ENCODE measurements at regions not wholly inside any gene's neighbourhood (a gene's known extent, or its start where the extent isn't known, plus 50 kb on each side); places are given as distances from the start of the nearest gene placed in this dataset.

- DNase-seq (ENCODE audit: low read depth, low spot score) (no peak), FAIRE-seq (no peak)
- dilution Hi-C loops (cut with MboI; ENCODE audit: extremely low pct_ligation_motif_present, low sequenced_read_pairs) (no loop called here), intact Hi-C loops (cut with micrococcal nuclease) (no loop called here)
- Histone ChIP-seq H2AFZ (ENCODE audit: low read depth, low read length) (no peak overlapping the region), H3K36me3 (ENCODE audit: control insufficient read depth in 2 of 2, extremely low read depth in 1 of 2, insufficient read depth in 2 of 2, low read length in 2 of 2) (no peaks in the 10 kb centered on the region), H4K20me1 (replicated peaks; ENCODE audit: control insufficient read depth, extremely low read depth, insufficient read depth, low read length) (no peaks in the 10 kb centered on the region), H3K27ac (ENCODE audit: insufficient read depth, low read depth, low read length) (no peak overlapping the region), H3K9me1 (replicated peaks; ENCODE audit: control insufficient read depth, extremely low read depth, insufficient read depth, low read length) (no peaks in the 10 kb centered on the region), H3K9ac (replicated peaks; ENCODE audit: extremely low read depth, insufficient read depth, low read length) (no peak overlapping the region), H3K4me3 (replicated peaks in 1 of 3; ENCODE audit: insufficient read depth in 1 of 3, low read depth in 1 of 3, low read length in 3 of 3) (no peak overlapping the region), H3K4me2 (ENCODE audit: insufficient read depth, low read length) (no peak overlapping the region), H3K9me3 (replicated peaks; ENCODE audit: control insufficient read depth, insufficient read depth, low read length) (peaks cover 7% of the 10 kb centered on the region), H3K4me1 (ENCODE audit: control insufficient read depth, extremely low read depth, insufficient read depth, low read length) (no peaks in the 10 kb centered on the region), H3K27me3 (ENCODE audit: control insufficient read depth in 2 of 2, insufficient read depth in 2 of 2, low read length in 2 of 2) (no peaks in the 10 kb centered on the region), H3K79me2 (ENCODE audit: control insufficient read depth, insufficient read depth, low read length) (no peaks in the 10 kb centered on the region)
- ChIA-PET CTCF (no interaction called here), POLR2A (no interaction called here)
- no TSS peak for BruUV-seq (replicated peaks)
- TF ChIP-seq POLR2A (IDR thresholded peaks at IDR 0.05; ENCODE audit: low read depth, low read length): no peak
- TF ChIP-seq EZH2 (IDR thresholded peaks at IDR 0.05; ENCODE audit: borderline replicate concordance, low read depth, low read length, severe bottlenecking): no peak
- TF ChIP-seq CTCF (IDR thresholded peaks at IDR 0.05; ENCODE audit: extremely low read depth in 1 of 2, insufficient read depth in 1 of 2, low read depth in 1 of 2, low read length in 2 of 2): no peak
- no peak for TF ChIP-seq FOS (IDR thresholded peaks at IDR 0.05; ENCODE audit: borderline replicate concordance, insufficient read depth, low read length)
- TF ChIP-seq MAX (IDR thresholded peaks at IDR 0.05; ENCODE audit: insufficient read depth, insufficient read length): no peak
Measured at GRCh38 chr16:5678371-5678770, 580.8 kb upstream of the EEF2KMT start.

GRCh38 chr16:5671421-5671820, 573.8 kb upstream of the EEF2KMT start:
- no peaks in the 10 kb centered on the region for H3K9me1 ChIP-seq (replicated peaks; ENCODE audit: control insufficient read depth, extremely low read depth, insufficient read depth, low read length)
- dilution Hi-C loops (cut with MboI; ENCODE audit: extremely low pct_ligation_motif_present, low sequenced_read_pairs): no loop called here
- CTCF ChIA-PET: no interaction called here
- peaks cover 5% of the 10 kb centered on the region for H3K9me3 ChIP-seq (replicated peaks; ENCODE audit: control insufficient read depth, insufficient read depth, low read length)
- no peaks in the 10 kb centered on the region for H3K4me1 ChIP-seq (ENCODE audit: control insufficient read depth, extremely low read depth, insufficient read depth, low read length)
- no peak for FAIRE-seq
- no peak overlapping the region for H2AFZ ChIP-seq (ENCODE audit: low read depth, low read length)
- H3K27me3 ChIP-seq (ENCODE audit: control insufficient read depth in 2 of 2, insufficient read depth in 2 of 2, low read length in 2 of 2): no peaks in the 10 kb centered on the region
- POLR2A ChIA-PET: no interaction called here
- BruUV-seq (replicated peaks): no TSS peak
- no peak for DNase-seq (ENCODE audit: low read depth, low spot score)
- H4K20me1 ChIP-seq (replicated peaks; ENCODE audit: control insufficient read depth, extremely low read depth, insufficient read depth, low read length): no peaks in the 10 kb centered on the region
- H3K27ac ChIP-seq (ENCODE audit: insufficient read depth, low read depth, low read length): no peak overlapping the region
- H3K36me3 ChIP-seq (ENCODE audit: control insufficient read depth in 2 of 2, extremely low read depth in 1 of 2, insufficient read depth in 2 of 2, low read length in 2 of 2): no peaks in the 10 kb centered on the region
- TF ChIP-seq POLR2A (IDR thresholded peaks at IDR 0.05; ENCODE audit: low read depth, low read length) (no peak), POLR2AphosphoS5 (IDR thresholded peaks at IDR 0.05; ENCODE audit: insufficient read depth, low read depth, low read length) (no peak), JUN (IDR thresholded peaks at IDR 0.05; ENCODE audit: borderline replicate concordance, insufficient read depth, insufficient read length, low read depth) (no peak), CTCF (IDR thresholded peaks at IDR 0.05; ENCODE audit: extremely low read depth in 1 of 2, insufficient read depth in 1 of 2, low read depth in 1 of 2, low read length in 2 of 2) (no peak), MAX (IDR thresholded peaks at IDR 0.05; ENCODE audit: insufficient read depth, insufficient read length) (no peak), EZH2 (IDR thresholded peaks at IDR 0.05; ENCODE audit: borderline replicate concordance, low read depth, low read length, severe bottlenecking) (no peak), MYC (IDR thresholded peaks at IDR 0.05; ENCODE audit: low read depth, low read length) (no peak), FOS (IDR thresholded peaks at IDR 0.05; ENCODE audit: borderline replicate concordance, insufficient read depth, low read length) (no peak), GATA2 (IDR thresholded peaks at IDR 0.05; ENCODE audit: insufficient read depth, insufficient read length, low read depth, low read length) (no peak)
- H3K79me2 ChIP-seq (ENCODE audit: control insufficient read depth, insufficient read depth, low read length): no peaks in the 10 kb centered on the region
- intact Hi-C loops (cut with micrococcal nuclease): no loop called here
- no peak overlapping the region for H3K4me2 ChIP-seq (ENCODE audit: insufficient read depth, low read length)
- H3K9ac ChIP-seq (replicated peaks; ENCODE audit: extremely low read depth, insufficient read depth, low read length): no peak overlapping the region
- H3K4me3 ChIP-seq (replicated peaks in 1 of 3; ENCODE audit: insufficient read depth in 1 of 3, low read depth in 1 of 3, low read length in 3 of 3): no peak overlapping the region
